Vagina (tissue), 2 donors: ENCODE measurements at regions not wholly inside any gene's neighbourhood (a gene's known extent, or its start where the extent isn't known, plus 50 kb on each side); places are given as distances from the start of the nearest gene placed in this dataset.

Experiments
- DNase-seq, 2 donors: peaks; one replicate each; pipeline ENCODE4 v3.0.0-alpha.2; 2017; ENCODE audit errors: extremely low spot score in 2 of 2
- H3K27ac ChIP-seq: fragments of 200-600 bp; sonication (generic); one replicate; pipeline ENCODE4 v1.5.1; 2019
- H3K27me3 ChIP-seq: fragments of 200-600 bp; sonication (generic); one replicate; pipeline ENCODE4 v1.5.1; 2019
- H3K36me3 ChIP-seq, 2 donors: fragments of 200-600 bp; sonication (generic); one replicate each; pipeline ENCODE4 v1.5.1; 2017 to 2019
- H3K4me1 ChIP-seq: fragments of 200-600 bp; sonication (generic); one replicate; pipeline ENCODE4 v1.5.1; 2019
- H3K4me3 ChIP-seq, 2 donors: fragments of 200-600 bp; sonication (generic); 1 replicate in 1 of 2; 2 replicates in 1 of 2; pipeline ENCODE4 v1.5.1; 2016 to 2019
- H3K9me3 ChIP-seq: fragments of 200-600 bp; sonication (generic); one replicate; pipeline ENCODE4 v1.5.1; 2019
- POLR2A ChIP-seq, 2 donors: fragments of 450-650 bp; IDR thresholded peaks; one replicate each; pipeline ENCODE4 v1.6.1; 2017; ENCODE audit warnings: antibody characterized with exemption in 2 of 2, mild to moderate bottlenecking in 2 of 2, moderate library complexity in 2 of 2
- POLR2AphosphoS5 ChIP-seq, 2 donors: sonication (generic); formaldehyde crosslinking; IDR thresholded peaks; one replicate each; pipeline ENCODE4 v1.9.0; 2017; ENCODE audit warnings: antibody characterized with exemption in 2 of 2, mild to moderate bottlenecking in 2 of 2, low read depth in 1 of 2; ENCODE audit not compliant: insufficient read depth in 1 of 2
- intact Hi-C: fragments of 100-400 bp; cut with DNase I; formaldehyde crosslinking; loops from one replicate; pipeline ENCODE4 v1.15.1; 2023
- TF ChIP-seq, protein P1 (sequence below), 3 experiments: fragments of 450-650 bp in 2 of 3; fragments of 200-600 bp in 1 of 3; sonication (generic) in 1 of 3; IDR thresholded peaks; one replicate each; pipeline ENCODE4 v1.5.1; 2017 to 2019; ENCODE audit warnings: antibody characterized with exemption in 3 of 3, mild to moderate bottlenecking in 2 of 3, moderate library complexity in 2 of 3

GRCh38 chr14:38524636-38525509 is 269.0 kb upstream of the CLEC14A start:
- TF ChIP-seq POLR2AphosphoS5 (IDR thresholded peaks at IDR 0.05; ENCODE audit: insufficient read depth in 1 of 2, low read depth in 1 of 2), result no peak
- TF ChIP-seq, protein P1, sequence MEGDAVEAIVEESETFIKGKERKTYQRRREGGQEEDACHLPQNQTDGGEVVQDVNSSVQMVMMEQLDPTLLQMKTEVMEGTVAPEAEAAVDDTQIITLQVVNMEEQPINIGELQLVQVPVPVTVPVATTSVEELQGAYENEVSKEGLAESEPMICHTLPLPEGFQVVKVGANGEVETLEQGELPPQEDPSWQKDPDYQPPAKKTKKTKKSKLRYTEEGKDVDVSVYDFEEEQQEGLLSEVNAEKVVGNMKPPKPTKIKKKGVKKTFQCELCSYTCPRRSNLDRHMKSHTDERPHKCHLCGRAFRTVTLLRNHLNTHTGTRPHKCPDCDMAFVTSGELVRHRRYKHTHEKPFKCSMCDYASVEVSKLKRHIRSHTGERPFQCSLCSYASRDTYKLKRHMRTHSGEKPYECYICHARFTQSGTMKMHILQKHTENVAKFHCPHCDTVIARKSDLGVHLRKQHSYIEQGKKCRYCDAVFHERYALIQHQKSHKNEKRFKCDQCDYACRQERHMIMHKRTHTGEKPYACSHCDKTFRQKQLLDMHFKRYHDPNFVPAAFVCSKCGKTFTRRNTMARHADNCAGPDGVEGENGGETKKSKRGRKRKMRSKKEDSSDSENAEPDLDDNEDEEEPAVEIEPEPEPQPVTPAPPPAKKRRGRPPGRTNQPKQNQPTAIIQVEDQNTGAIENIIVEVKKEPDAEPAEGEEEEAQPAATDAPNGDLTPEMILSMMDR (IDR thresholded peaks at IDR 0.05), result no peak
- TF ChIP-seq POLR2A (IDR thresholded peaks at IDR 0.05), result no peak
- Histone ChIP-seq H3K9me3 (no peaks in the 10 kb centered on the region), H3K27ac (no peak overlapping the region), H3K36me3 (no peaks in the 10 kb centered on the region), H3K4me3 (no peak overlapping the region), H3K4me1 (no peaks in the 10 kb centered on the region), H3K27me3 (no peaks in the 10 kb centered on the region)
- DNase-seq, result no peak
- intact Hi-C loops, result no loop called here

DNA sequence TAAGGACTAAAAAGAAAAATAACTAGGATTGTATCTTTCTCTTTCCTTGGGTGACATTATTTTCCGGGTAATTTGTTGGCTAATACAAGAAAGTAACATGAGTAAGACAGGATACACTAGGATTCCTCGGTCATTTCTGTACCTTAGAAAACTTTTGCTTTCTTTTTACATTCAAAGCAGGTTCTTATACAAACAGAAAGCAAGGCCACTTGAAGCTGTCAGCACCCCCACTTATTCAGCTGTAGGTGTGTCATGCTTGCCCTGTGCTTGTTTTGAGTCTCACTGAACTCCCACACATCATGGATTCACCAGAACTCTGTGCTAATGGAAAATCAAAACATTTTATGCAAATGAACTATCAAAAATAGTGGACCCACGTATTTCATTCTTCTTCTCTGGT is 266.8 kb upstream of the CLEC14A start:
- intact Hi-C loops, result no loop called here

GRCh38 chr14:38521591-38521990 is 265.7 kb upstream of the CLEC14A start:
- Histone ChIP-seq H3K27me3 (no peaks in the 10 kb centered on the region), H3K4me1 (no peaks in the 10 kb centered on the region), H3K9me3 (no peaks in the 10 kb centered on the region), H3K4me3 (no peak overlapping the region), H3K27ac (no peak overlapping the region), H3K36me3 (no peaks in the 10 kb centered on the region)
- no peak for DNase-seq
- no peak for TF ChIP-seq POLR2AphosphoS5 (IDR thresholded peaks at IDR 0.05; ENCODE audit: insufficient read depth in 1 of 2, low read depth in 1 of 2)
- TF ChIP-seq POLR2A (IDR thresholded peaks at IDR 0.05), result no peak
- TF ChIP-seq, protein P1 (IDR thresholded peaks at IDR 0.05), result no peak
- intact Hi-C loops, result no loop called here

More for the DNA sequence above, 266.8 kb upstream of the CLEC14A start:
- Histone ChIP-seq H3K4me1 (no peaks in the 10 kb centered on the region), H3K36me3 (no peaks in the 10 kb centered on the region), H3K9me3 (no peaks in the 10 kb centered on the region), H3K27me3 (no peaks in the 10 kb centered on the region), H3K27ac (no peak overlapping the region), H3K4me3 (no peak overlapping the region)
- TF ChIP-seq, protein P1 (IDR thresholded peaks at IDR 0.05), result no peak
- TF ChIP-seq POLR2A (IDR thresholded peaks at IDR 0.05) (no peak), POLR2AphosphoS5 (IDR thresholded peaks at IDR 0.05; ENCODE audit: insufficient read depth in 1 of 2, low read depth in 1 of 2) (no peak)
- DNase-seq, result no peak

- H3K4me1 ChIP-seq, result no peaks in the 10 kb centered on the region
- H3K27me3 ChIP-seq, result no peaks in the 10 kb centered on the region
- no peak overlapping the region for H3K4me3 ChIP-seq
- intact Hi-C loops, result no loop called here
- no peaks in the 10 kb centered on the region for H3K36me3 ChIP-seq
- H3K9me3 ChIP-seq, result no peaks in the 10 kb centered on the region
- TF ChIP-seq POLR2A (IDR thresholded peaks at IDR 0.05), result no peak
- TF ChIP-seq, protein P1 (IDR thresholded peaks at IDR 0.05), result no peak
- no peak for TF ChIP-seq POLR2AphosphoS5 (IDR thresholded peaks at IDR 0.05; ENCODE audit: insufficient read depth in 1 of 2, low read depth in 1 of 2)
- no peak overlapping the region for H3K27ac ChIP-seq
- DNase-seq, result no peak
Measured at GRCh38 chr14:38517426-38517825, 261.5 kb upstream of the CLEC14A start.

DNA sequence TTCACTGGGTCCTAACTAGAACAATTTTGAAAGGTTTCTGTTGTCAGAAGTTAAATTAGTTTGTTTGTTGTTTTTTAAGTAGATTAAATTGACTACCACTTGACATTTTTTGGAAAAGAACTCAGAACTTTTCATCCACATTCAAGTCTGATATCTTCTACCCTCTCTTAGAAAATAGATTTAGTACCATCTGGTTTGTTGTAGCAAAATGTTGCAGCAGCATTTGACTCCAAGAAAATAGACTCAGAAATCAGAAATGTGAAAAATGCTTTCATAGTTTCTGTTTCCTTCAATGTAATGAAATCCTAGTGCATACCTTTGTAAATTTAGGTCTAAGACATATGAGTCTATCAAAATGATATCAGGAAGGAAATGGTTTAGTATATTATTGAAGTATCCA is 256.3 kb upstream of the CLEC14A start:
- intact Hi-C loops, result no loop called here
- H3K27ac ChIP-seq, result no peak overlapping the region
- no peaks in the 10 kb centered on the region for H3K4me1 ChIP-seq
- TF ChIP-seq POLR2AphosphoS5 (IDR thresholded peaks at IDR 0.05; ENCODE audit: insufficient read depth in 1 of 2, low read depth in 1 of 2) (no peak), POLR2A (IDR thresholded peaks at IDR 0.05) (no peak)
- TF ChIP-seq, protein P1 (IDR thresholded peaks at IDR 0.05), result no peak
- H3K36me3 ChIP-seq, result no peaks in the 10 kb centered on the region
- H3K27me3 ChIP-seq, result no peaks in the 10 kb centered on the region
- no peak overlapping the region for H3K4me3 ChIP-seq
- H3K9me3 ChIP-seq, result no peaks in the 10 kb centered on the region
- no peak for DNase-seq
